ENCODE measurements at regions not wholly inside any gene's neighbourhood (a gene's known extent, or its start where the extent isn't known, plus 50 kb on each side); places are given as distances from the start of the nearest gene placed in this dataset.

DNA sequence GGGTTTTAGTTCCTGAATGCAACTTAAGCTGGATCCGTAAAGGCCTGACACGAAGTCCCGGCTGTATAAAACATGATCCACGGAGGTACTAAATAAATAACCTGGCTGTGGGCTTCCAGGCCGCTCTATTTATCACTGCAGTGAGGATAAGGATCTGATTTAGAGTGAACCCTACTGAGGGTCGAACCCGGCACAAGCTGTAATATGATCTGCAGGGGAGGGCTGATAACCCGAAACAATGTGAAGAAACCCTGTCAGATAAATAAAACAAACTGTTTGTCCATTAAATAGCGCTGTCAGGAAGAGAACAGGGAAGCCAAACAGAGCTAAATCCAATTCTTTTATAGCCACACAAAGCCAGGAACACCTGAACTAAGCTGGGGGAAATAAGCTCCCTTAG is 375.6 kb upstream of the SALL1 start:
- Histone ChIP-seq H3K4me3 (replicated peaks; ENCODE audit: insufficient read depth, low read length) (no peak overlapping the region), H3K27me3 (ENCODE audit: insufficient read depth, poor library complexity, severe bottlenecking) (no peaks in the 10 kb centered on the region), H3K27ac (replicated peaks) (no peak overlapping the region)
- DNase-seq (ENCODE audit: low read depth in 1 of 2, low spot score in 1 of 2): no peak
- TF ChIP-seq POLR2AphosphoS5 (IDR thresholded peaks at IDR 0.05; ENCODE audit: low read depth) (no peak), GABPA (IDR thresholded peaks at IDR 0.05; ENCODE audit: low read depth) (no peak), SPI1 (IDR thresholded peaks at IDR 0.05; ENCODE audit: borderline replicate concordance, low read depth) (no peak)
- TF ChIP-seq, protein P1, sequence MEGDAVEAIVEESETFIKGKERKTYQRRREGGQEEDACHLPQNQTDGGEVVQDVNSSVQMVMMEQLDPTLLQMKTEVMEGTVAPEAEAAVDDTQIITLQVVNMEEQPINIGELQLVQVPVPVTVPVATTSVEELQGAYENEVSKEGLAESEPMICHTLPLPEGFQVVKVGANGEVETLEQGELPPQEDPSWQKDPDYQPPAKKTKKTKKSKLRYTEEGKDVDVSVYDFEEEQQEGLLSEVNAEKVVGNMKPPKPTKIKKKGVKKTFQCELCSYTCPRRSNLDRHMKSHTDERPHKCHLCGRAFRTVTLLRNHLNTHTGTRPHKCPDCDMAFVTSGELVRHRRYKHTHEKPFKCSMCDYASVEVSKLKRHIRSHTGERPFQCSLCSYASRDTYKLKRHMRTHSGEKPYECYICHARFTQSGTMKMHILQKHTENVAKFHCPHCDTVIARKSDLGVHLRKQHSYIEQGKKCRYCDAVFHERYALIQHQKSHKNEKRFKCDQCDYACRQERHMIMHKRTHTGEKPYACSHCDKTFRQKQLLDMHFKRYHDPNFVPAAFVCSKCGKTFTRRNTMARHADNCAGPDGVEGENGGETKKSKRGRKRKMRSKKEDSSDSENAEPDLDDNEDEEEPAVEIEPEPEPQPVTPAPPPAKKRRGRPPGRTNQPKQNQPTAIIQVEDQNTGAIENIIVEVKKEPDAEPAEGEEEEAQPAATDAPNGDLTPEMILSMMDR (IDR thresholded peaks at IDR 0.05; ENCODE audit: insufficient read depth, low read length): no peak
- TF ChIP-seq, protein P2, sequence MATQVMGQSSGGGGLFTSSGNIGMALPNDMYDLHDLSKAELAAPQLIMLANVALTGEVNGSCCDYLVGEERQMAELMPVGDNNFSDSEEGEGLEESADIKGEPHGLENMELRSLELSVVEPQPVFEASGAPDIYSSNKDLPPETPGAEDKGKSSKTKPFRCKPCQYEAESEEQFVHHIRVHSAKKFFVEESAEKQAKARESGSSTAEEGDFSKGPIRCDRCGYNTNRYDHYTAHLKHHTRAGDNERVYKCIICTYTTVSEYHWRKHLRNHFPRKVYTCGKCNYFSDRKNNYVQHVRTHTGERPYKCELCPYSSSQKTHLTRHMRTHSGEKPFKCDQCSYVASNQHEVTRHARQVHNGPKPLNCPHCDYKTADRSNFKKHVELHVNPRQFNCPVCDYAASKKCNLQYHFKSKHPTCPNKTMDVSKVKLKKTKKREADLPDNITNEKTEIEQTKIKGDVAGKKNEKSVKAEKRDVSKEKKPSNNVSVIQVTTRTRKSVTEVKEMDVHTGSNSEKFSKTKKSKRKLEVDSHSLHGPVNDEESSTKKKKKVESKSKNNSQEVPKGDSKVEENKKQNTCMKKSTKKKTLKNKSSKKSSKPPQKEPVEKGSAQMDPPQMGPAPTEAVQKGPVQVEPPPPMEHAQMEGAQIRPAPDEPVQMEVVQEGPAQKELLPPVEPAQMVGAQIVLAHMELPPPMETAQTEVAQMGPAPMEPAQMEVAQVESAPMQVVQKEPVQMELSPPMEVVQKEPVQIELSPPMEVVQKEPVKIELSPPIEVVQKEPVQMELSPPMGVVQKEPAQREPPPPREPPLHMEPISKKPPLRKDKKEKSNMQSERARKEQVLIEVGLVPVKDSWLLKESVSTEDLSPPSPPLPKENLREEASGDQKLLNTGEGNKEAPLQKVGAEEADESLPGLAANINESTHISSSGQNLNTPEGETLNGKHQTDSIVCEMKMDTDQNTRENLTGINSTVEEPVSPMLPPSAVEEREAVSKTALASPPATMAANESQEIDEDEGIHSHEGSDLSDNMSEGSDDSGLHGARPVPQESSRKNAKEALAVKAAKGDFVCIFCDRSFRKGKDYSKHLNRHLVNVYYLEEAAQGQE (IDR thresholded peaks at IDR 0.05; ENCODE audit: insufficient replicate concordance, low read depth): no peak

DNA sequence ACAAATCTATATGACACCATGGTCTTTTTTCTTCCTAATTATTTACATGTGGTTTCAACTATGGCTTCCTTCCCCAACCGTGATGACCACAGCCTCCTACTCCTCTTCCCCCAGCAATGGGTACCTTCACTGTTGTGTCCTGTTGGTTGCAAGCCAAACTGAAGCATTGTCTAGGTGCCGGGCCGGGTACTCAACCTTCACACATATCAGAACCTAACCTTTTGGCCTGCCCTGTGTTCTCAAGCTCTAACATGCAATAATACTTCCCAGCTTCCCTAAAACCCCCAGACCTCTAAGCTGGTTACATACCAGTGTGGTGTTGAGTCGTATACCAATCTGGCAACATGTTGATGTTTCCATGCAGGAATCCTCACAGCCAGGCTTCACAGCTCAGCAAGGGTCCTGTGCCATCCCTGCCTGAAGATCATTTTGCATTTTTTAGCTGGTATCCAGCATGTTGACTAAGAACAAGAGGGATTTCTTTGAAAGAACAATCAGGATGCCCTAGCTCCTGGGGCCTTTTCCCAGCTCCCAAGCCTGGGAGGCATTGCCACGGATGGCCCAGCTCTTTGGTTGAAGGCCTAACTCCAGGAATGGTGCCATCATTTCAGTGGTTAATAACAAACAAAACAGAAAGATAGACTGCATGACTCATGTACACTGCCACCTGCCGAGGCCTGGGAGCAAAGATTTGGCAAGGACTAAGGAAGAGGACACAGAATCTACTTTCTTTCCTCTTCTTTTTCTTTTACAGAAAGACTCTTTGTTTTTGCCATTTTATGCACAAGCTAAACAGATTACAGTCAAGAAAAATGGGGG is 373.7 kb upstream of the SALL1 start:
- TF ChIP-seq, protein P1 (IDR thresholded peaks at IDR 0.05; ENCODE audit: insufficient read depth, low read length): no peak
- TF ChIP-seq, protein P2 (IDR thresholded peaks at IDR 0.05; ENCODE audit: insufficient replicate concordance, low read depth): no peak
- TF ChIP-seq SPI1 (IDR thresholded peaks at IDR 0.05; ENCODE audit: borderline replicate concordance, low read depth) (no peak), GABPA (IDR thresholded peaks at IDR 0.05; ENCODE audit: low read depth) (no peak), POLR2AphosphoS5 (IDR thresholded peaks at IDR 0.05; ENCODE audit: low read depth) (no peak)
- no peak overlapping the region for H3K4me3 ChIP-seq (replicated peaks; ENCODE audit: insufficient read depth, low read length)
- no peak overlapping the region for H3K27ac ChIP-seq (replicated peaks)
- DNase-seq (ENCODE audit: low read depth in 1 of 2, low spot score in 1 of 2): no peak
- H3K27me3 ChIP-seq (ENCODE audit: insufficient read depth, poor library complexity, severe bottlenecking): no peaks in the 10 kb centered on the region

DNA sequence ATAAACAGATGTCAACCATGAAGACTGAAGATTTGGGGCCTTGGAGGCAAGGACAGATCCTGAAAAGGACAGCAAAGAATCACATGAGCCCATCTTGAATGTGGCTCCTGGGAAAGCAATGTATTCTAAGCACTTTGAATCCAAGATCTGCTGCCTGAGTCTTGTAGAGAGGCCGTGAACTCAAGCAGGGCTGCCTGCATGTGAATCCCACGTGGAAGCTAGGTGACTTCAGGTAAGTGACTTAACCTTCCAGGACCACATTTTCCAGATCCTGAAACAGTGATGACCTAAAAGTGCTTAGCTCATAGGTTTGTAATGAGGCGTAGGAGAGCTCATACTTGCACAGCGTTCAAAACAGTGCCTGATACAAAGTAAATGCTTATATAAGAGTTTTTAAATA is 373.0 kb upstream of the SALL1 start:
- Histone ChIP-seq H3K27ac (replicated peaks) (no peak overlapping the region), H3K4me3 (replicated peaks; ENCODE audit: insufficient read depth, low read length) (no peak overlapping the region), H3K27me3 (ENCODE audit: insufficient read depth, poor library complexity, severe bottlenecking) (no peaks in the 10 kb centered on the region)
- no peak for DNase-seq (ENCODE audit: low read depth in 1 of 2, low spot score in 1 of 2)
- TF ChIP-seq SPI1 (IDR thresholded peaks at IDR 0.05; ENCODE audit: borderline replicate concordance, low read depth) (no peak), POLR2AphosphoS5 (IDR thresholded peaks at IDR 0.05; ENCODE audit: low read depth) (no peak), GABPA (IDR thresholded peaks at IDR 0.05; ENCODE audit: low read depth) (no peak)
- TF ChIP-seq, protein P2 (IDR thresholded peaks at IDR 0.05; ENCODE audit: insufficient replicate concordance, low read depth): no peak
- TF ChIP-seq, protein P1 (IDR thresholded peaks at IDR 0.05; ENCODE audit: insufficient read depth, low read length): no peak

Measured in HL-60 (cell line).